HG03159 (cell line): ENCODE measurements at regions not wholly inside any gene's neighbourhood (a gene's known extent, or its start where the extent isn't known, plus 50 kb on each side); places are given as distances from the start of the nearest gene placed in this dataset.

Experiments
- ATAC-seq: cut with Tn5 transposase; IDR thresholded peaks from one replicate; pipeline ENCODE4 v1.9.1; 2021; ENCODE audit warnings: mild to moderate bottlenecking, moderate library complexity; ENCODE audit not compliant: unreplicated experiment

GRCh38 chr12:61667676-61668075 is 592.5 kb upstream of the USP15 start:
- ATAC-seq: no peak

- ATAC-seq: no peak
Observed at GRCh38 chr12:61676520-61676919, 583.7 kb upstream of the USP15 start.

DNA sequence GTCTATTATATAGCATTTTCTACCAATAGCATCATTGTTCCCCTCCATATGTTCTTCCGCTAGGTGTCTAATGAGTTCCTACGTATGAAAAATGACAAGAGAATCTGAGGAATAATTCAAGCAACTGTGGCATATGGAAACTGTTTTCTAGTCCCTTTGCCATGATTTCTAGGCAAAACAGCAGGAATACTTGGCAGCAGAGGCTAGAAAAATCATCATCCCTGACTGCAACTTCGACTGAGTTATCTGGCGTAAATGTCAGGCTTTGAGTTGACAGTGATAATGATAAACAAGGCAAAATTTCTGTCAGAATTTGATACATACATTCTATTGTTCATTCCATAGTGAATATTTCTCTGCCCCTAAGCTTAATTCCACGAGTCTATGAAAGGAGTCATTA is 572.8 kb upstream of the USP15 start:
- no peak for ATAC-seq

GRCh38 chr12:61694214-61694613 is 566.0 kb upstream of the USP15 start:
- no peak for ATAC-seq

DNA sequence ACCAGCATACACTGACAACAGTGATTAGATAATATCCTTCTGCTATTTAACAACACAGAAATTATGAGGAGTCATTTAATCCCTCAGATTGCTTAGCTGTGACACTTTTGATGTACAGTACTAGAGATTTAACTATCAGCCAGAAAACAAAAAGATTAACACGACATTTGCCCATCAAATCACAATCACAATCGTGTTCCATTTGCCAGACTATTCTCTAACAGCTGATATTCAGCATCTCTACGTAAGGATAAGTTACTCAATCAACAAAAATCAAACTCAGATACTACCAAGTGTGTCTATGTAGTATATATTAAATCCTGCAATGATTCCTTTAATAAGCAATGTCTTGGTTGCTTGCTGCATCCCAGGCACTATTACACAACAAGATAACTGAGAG is 558.7 kb upstream of the USP15 start:
- ATAC-seq: no peak

- ATAC-seq: no peak
Observed at GRCh38 chr12:61706783-61707182, 553.4 kb upstream of the USP15 start.

GRCh38 chr12:61713121-61713520 is 547.1 kb upstream of the USP15 start:
- ATAC-seq: no peak

- no peak for ATAC-seq
Observed at GRCh38 chr12:61717986-61718385, 542.2 kb upstream of the USP15 start.

- ATAC-seq: no peak
Observed at GRCh38 chr12:61739925-61740324, 520.3 kb upstream of the USP15 start.

GRCh38 chr12:61750604-61751003 is 509.6 kb upstream of the USP15 start:
- ATAC-seq: no peak

GRCh38 chr12:61754214-61754613 is 506.0 kb upstream of the USP15 start:
- ATAC-seq: no peak

- ATAC-seq: no peak
Observed at GRCh38 chr12:61757831-61758505, 502.2 kb upstream of the USP15 start.

DNA sequence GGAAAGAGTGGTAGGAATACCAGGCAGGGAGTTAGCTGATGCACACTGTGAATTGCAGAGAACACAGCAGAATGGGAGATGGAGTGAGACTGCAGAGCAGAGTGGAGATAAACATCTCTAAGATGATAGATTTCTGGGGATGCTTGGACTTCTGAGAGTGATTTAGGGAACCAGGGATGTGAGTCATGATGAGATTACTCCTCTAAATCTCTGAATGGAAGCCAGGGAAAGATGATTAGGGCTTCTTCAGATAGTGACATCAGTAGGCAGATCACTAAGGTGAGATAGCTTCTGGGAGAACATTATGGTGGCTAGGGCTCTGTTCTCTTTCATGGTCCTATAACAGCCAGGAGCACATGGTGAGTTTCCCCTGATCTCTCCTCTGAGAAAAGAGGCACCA is 501.5 kb upstream of the USP15 start:
- no peak for ATAC-seq

- ATAC-seq: no peak
Observed at GRCh38 chr12:61765926-61766325, 494.3 kb upstream of the USP15 start.

DNA sequence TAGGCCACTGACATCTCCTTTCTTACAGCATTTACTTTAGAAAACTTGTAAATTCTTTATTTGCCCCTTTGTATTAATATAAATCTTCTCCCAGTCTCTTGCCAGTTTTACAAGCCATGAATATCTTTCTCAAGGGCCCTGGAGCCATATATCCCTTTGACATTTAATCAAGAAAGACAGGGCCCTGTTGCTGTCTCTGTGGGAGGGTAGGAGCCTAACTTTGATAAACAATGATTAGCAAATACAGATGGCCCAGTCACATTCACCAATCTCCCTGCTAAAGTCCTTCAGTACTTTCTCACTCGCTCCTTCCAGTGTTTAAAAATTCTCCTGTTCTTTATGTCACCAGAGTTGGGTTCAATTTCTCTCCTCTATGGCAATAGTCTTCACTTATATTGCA is 479.8 kb upstream of the USP15 start:
- no peak for ATAC-seq

DNA sequence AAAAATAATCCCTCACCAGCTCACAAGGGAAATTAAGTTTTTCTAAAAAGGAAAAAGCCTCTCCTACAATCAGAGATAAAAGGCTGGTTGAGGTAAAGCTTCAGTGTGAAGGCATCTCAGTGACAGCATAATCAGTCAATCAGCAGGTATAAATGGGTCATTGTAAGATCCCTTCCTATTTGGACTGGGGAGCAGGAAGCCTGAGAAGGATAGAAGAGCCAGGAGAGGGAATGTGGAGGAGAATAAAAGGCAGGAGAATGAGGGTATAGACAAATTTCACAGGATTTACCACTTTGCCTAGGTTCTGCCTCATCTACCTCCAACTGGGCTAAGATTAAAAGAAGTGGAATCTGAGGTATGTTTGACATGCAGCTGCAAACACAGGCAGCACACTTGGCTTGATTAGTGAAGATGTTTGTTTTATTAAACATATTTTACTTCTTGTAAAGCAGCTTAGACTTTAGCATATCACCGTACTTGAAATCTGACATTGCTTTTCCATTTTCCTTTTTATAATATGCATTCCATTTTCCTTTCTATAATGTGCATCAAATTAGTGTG is 479.1 kb upstream of the USP15 start:
- no peak for ATAC-seq

- ATAC-seq: no peak
Observed at GRCh38 chr12:61796846-61797245, 463.4 kb upstream of the USP15 start.

DNA sequence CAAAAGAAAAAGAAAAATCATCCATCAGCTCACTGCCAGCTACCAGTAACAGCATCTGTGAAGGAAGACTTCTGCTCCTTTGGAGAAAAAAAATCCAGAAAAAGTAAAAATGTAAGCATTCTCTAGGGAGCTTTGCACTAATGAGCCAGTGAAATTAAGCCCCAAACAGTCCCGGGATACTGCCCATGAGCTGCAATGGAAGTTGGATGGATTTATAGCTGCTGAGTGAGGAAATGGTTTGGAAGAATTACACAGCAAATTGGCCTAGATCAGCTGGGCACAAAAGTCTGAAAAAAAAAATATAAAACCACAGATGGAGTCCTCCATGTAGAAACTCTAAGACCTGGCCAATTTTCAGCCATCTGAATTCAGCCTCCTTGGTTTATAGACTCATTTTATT is 462.9 kb upstream of the USP15 start:
- ATAC-seq: no peak

DNA sequence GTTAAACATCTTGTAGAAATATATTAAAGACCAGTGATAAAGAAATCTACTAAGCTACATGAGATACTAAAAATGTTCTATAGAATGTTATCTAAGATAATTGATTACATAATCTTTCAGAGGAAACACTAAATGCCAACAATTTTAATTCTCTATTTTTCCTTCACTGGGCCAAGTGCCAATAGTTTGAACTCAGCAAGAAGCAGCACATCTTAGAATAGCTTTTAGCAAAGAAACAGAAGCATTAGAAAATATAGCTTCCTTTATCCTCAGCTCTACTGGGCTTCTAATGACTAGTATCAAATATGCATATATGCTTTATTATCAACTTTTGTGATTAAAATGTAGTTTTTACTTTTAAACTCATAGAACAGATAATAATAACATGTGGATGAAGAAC is 461.4 kb upstream of the USP15 start:
- no peak for ATAC-seq

DNA sequence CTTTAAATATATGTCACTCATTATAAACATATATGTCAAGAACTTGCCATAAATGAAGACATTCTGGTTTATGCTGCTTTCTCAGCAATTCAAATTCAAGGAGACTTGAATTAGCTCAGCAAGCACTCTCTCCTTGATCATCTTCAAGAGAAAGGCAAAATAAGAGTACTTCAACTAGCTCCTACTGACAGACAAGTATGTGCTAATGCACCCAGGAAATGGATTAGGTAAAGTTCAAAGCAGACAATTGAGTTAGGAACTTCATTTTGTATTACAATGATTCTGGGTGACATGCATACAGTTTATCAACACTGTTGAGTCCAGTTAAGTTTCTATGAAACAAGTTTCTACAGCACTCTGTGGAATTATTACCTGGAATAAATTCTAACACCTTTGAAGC is 455.9 kb upstream of the USP15 start:
- ATAC-seq: no peak

DNA sequence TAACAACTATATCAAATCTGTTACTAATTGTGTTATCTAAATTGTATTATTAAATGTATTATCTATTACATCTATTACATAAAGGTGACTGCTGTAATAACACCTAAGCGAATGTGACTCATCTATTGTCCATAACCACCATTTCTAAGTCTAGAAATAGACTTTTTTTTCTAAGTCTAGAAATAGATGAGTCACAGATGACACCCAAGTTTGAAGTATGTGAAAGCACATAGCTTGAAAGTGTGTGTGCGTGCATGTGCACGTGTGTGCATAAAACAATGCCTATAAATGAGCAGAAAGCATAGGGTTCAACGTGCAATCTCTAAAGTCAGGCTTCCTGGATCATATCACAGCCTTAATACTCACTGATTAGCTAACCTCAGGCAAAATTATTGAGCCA is 451.3 kb upstream of the USP15 start:
- no peak for ATAC-seq

DNA sequence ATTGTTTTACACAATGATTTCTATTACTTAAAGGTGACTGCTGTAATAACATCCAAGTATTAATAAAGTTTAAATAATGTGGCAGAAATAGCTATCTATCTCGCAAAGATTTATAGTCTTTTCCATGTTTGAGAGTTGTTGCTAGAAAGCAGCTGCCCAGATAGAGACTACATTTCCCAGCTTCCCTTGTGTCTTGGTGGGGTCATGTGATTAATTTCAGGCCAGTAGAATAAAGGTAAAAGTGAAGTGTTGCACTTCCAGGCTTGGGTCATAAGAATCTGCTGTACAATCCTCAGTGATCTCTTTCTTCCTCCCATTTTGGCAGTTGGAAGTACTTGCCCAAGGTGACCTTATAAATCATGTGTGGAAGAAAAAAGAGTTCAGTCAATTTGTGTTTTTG is 449.7 kb upstream of the USP15 start:
- no peak for ATAC-seq

DNA sequence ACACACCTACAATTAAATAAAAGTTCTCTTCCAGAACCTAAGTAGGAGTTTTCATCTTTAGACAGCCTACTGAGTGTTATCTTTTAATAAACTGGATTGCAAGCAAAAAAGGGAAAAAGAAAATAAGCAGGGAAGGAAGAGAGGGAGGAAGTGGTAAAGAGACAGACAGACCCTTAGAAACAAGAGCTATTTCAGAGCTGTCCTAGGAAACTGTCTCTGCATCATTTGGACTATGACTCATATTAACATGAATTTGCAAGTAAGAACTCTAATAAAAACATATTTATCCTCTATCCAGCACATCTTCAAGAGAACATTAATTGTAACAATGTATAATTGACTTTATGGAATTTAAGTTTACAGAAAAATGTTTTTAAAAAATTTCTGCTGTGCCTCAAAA is 438.8 kb upstream of the USP15 start:
- no peak for ATAC-seq
